HG03280 (cell line): ENCODE measurements at regions not wholly inside any gene's neighbourhood (a gene's known extent, or its start where the extent isn't known, plus 50 kb on each side); places are given as distances from the start of the nearest gene placed in this dataset.
"Not testable (repeated sequence)": the region's sequence is repeated elsewhere in the genome, so short reads cannot be mapped to it uniquely, and the experiment has no call there.

Experiments used
- ATAC-seq: cut with Tn5 transposase; IDR thresholded peaks from one replicate; pipeline ENCODE4 v1.9.1; 2021; ENCODE audit warnings: mild to moderate bottlenecking, moderate library complexity; ENCODE audit not compliant: unreplicated experiment

GRCh38 chr6:67608099-67608749 lies 1026.9 kb upstream of the ADGRB3 start:
- ATAC-seq: no peak

GRCh38 chr6:67606906-67607828 lies 1027.9 kb upstream of the ADGRB3 start:
- ATAC-seq: no peak

- no peak for ATAC-seq
These were observed 1040.7 kb upstream of the ADGRB3 start for GRCh38 chr6:67594366-67594765.

GRCh38 chr6:67593247-67593646 lies 1041.8 kb upstream of the ADGRB3 start:
- no peak for ATAC-seq

- no peak for ATAC-seq
These were observed 1043.2 kb upstream of the ADGRB3 start for GRCh38 chr6:67591910-67592309.

GRCh38 chr6:67567842-67568241 lies 1067.2 kb upstream of the ADGRB3 start:
- no peak for ATAC-seq

GRCh38 chr6:67563671-67564070 lies 1071.4 kb upstream of the ADGRB3 start:
- ATAC-seq: no peak

- no peak for ATAC-seq
These were observed 1075.0 kb upstream of the ADGRB3 start for GRCh38 chr6:67560068-67560467.

GRCh38 chr6:67558985-67559384 lies 1076.1 kb upstream of the ADGRB3 start:
- no peak for ATAC-seq

- ATAC-seq: no peak
These were observed 1090.1 kb upstream of the ADGRB3 start for GRCh38 chr6:67544851-67545452.

- no peak for ATAC-seq
These were observed 1093.5 kb upstream of the ADGRB3 start for GRCh38 chr6:67541586-67541985.

GRCh38 chr6:67538032-67538431 lies 1097.0 kb upstream of the ADGRB3 start:
- ATAC-seq: no peak

- no peak for ATAC-seq
These were observed 1099.1 kb upstream of the ADGRB3 start for GRCh38 chr6:67535946-67536345.

GRCh38 chr6:67506352-67506751 lies 1128.7 kb upstream of the ADGRB3 start:
- ATAC-seq: no peak

GRCh38 chr6:67501755-67502154 lies 1133.3 kb upstream of the ADGRB3 start:
- ATAC-seq: no peak

GRCh38 chr6:67497749-67498148 lies 1137.3 kb upstream of the ADGRB3 start:
- ATAC-seq: no peak

- ATAC-seq: no peak
These were observed 1138.9 kb upstream of the ADGRB3 start for GRCh38 chr6:67496191-67496590.

- no peak for ATAC-seq
These were observed 1141.4 kb upstream of the ADGRB3 start for GRCh38 chr6:67493682-67494081.

GRCh38 chr6:67475700-67476099 lies 1159.4 kb upstream of the ADGRB3 start:
- ATAC-seq: no peak

GRCh38 chr6:67467341-67467740 lies 1167.7 kb upstream of the ADGRB3 start:
- ATAC-seq: no peak

GRCh38 chr6:67462725-67463124 lies 1172.4 kb upstream of the ADGRB3 start:
- not testable (repeated sequence) for ATAC-seq

GRCh38 chr6:67459556-67459955 lies 1175.5 kb upstream of the ADGRB3 start:
- ATAC-seq: no peak
